SK-N-SH (cell line): ENCODE measurements at regions not wholly inside any gene's neighbourhood (a gene's known extent, or its start where the extent isn't known, plus 50 kb on each side); places are given as distances from the start of the nearest gene placed in this dataset.

Experiments
- CTCF ChIA-PET: fragments of 300-600, 350-600 bp; formaldehyde crosslinking; extraction: SDS; loops from one replicate; lab custom pipeline; 2021; lab: Yijun Ruan, JAX
- POLR2A ChIA-PET: fragments of 350-600 bp; sonication (Branson Sonifier 250); formaldehyde crosslinking; extraction: SDS; loops from one replicate; lab custom pipeline; 2020; ENCODE audit warnings: antibody characterized with exemption, inconsistent platforms; lab: Yijun Ruan, JAX
- DNase-seq: peaks from one replicate; pipeline ENCODE4 v3.0.0; 2012
- H2AFZ ChIP-seq: fragments of 200-600 bp; sonication (generic); 2 replicates; pipeline ENCODE4 v1.8.1; 2016; ENCODE audit warnings: antibody characterized with exemption, mild to moderate bottlenecking, low read depth
- H3F3A ChIP-seq: fragments of 200-600 bp; sonication (generic); replicated peaks from 2 replicates; pipeline ENCODE3; 2016; ENCODE audit warnings: antibody characterized with exemption, mild to moderate bottlenecking; ENCODE audit not compliant: insufficient read depth
- H3K27ac ChIP-seq, 2 experiments: fragments of 200-500 bp in 1 of 2; fragments of 200-600 bp in 1 of 2; sonication (Bioruptor generic) in 1 of 2; sonication (generic), shearing (Covaris generic) in 1 of 2; 2 replicates each; pipeline versions ENCODE4 v1.5.1 to v1.6.1; 2014 to 2016; ENCODE audit warnings: low read depth in 2 of 2, inconsistent platforms in 1 of 2, low read length in 1 of 2, mild to moderate bottlenecking in 1 of 2, mixed read lengths in 1 of 2
- H3K27me3 ChIP-seq: fragments of 200-600 bp; sonication (generic), shearing (Covaris generic); 2 replicates; pipeline ENCODE4 v1.6.1; 2016; ENCODE audit warnings: mixed run types; ENCODE audit not compliant: insufficient read depth
- H3K36me3 ChIP-seq, 2 experiments: fragments of 200-500 bp in 1 of 2; fragments of 200-600 bp in 1 of 2; sonication (Bioruptor generic) in 1 of 2; sonication (generic) in 1 of 2; replicated peaks in 1 of 2; 2 replicates each; pipeline versions ENCODE3 to v1.5.1; 2014 to 2016; ENCODE audit warnings: low read length in 1 of 2, mild to moderate bottlenecking in 1 of 2; ENCODE audit not compliant: insufficient read depth in 2 of 2, control insufficient read depth in 1 of 2
- H3K4me1 ChIP-seq, 2 experiments: fragments of 200-500 bp in 1 of 2; fragments of 200-600 bp in 1 of 2; sonication (Bioruptor generic) in 1 of 2; sonication (generic), shearing (Covaris generic) in 1 of 2; 2 replicates each; pipeline versions ENCODE4 v1.5.1 to v1.6.1; 2014 to 2016; ENCODE audit warnings: low read depth in 1 of 2, low read length in 1 of 2, mixed run types in 1 of 2; ENCODE audit not compliant: insufficient read depth in 2 of 2, control insufficient read depth in 1 of 2
- H3K4me2 ChIP-seq: fragments of 200-600 bp; sonication (generic), shearing (Covaris generic); 2 replicates; pipeline ENCODE4 v1.6.1; 2017; ENCODE audit warnings: mixed run types
- H3K4me3 ChIP-seq, 2 experiments: fragments of 200-500 bp in 1 of 2; fragments of 200-600 bp in 1 of 2; sonication (Bioruptor generic) in 1 of 2; sonication (generic), shearing (Covaris generic) in 1 of 2; 2 replicates each; pipeline versions ENCODE4 v1.5.1 to v1.8.1; 2014 to 2016; ENCODE audit warnings: low read depth in 2 of 2, inconsistent platforms in 1 of 2, low read length in 1 of 2, mild to moderate bottlenecking in 1 of 2, mixed read lengths in 1 of 2, moderate library complexity in 1 of 2
- H3K79me2 ChIP-seq: fragments of 200-600 bp; sonication (generic); 2 replicates; pipeline ENCODE4 v1.8.1; 2017; ENCODE audit warnings: mild to moderate bottlenecking; ENCODE audit not compliant: insufficient read depth
- H3K9ac ChIP-seq: fragments of 200-600 bp; sonication (generic); 2 replicates; pipeline ENCODE4 v1.6.1; 2017; ENCODE audit warnings: mixed run types
- H3K9me2 ChIP-seq: fragments of 200-600 bp; sonication (generic); 2 replicates; pipeline ENCODE4 v1.6.1; 2017; ENCODE audit warnings: mixed run types
- H3K9me3 ChIP-seq: fragments of 200-600 bp; sonication (generic); 2 replicates; pipeline ENCODE4 v1.6.1; 2017; ENCODE audit warnings: mixed run types, mild to moderate bottlenecking, moderate library complexity
- H4K20me1 ChIP-seq: fragments of 200-600 bp; sonication (generic); 2 replicates; pipeline ENCODE4 v1.6.1; 2017; ENCODE audit warnings: mild to moderate bottlenecking, mixed run types; ENCODE audit not compliant: insufficient read depth
- CHD2 ChIP-seq: fragments of 150-350 bp; IDR thresholded peaks from 2 replicates; pipeline ENCODE4 v1.6.1; 2018; ENCODE audit warnings: low read length; ENCODE audit not compliant: partially characterized antibody
- CTCF ChIP-seq: fragments of 200-600 bp; sonication (generic); IDR thresholded peaks from 2 replicates; pipeline ENCODE4 v1.6.1; 2017; ENCODE audit warnings: antibody characterized with exemption, mild to moderate bottlenecking, moderate library complexity
- EZH2phosphoT487 ChIP-seq: fragments of 200-600 bp; sonication (generic); IDR thresholded peaks from 2 replicates; pipeline ENCODE4 v1.6.1; 2017; ENCODE audit warnings: low read depth, mixed run types, mild to moderate bottlenecking, antibody characterized with exemption, moderate library complexity, borderline replicate concordance
- FOSL2 ChIP-seq: IDR thresholded peaks from 2 replicates; pipeline ENCODE4 v1.4.0; 2012; ENCODE audit warnings: low read depth, mild to moderate bottlenecking, moderate library complexity, borderline replicate concordance
- FOXJ3 ChIP-seq: sonication (generic); formaldehyde crosslinking; IDR thresholded peaks from 2 replicates; pipeline ENCODE4 v1.5.1; 2020; ENCODE audit warnings: mild to moderate bottlenecking, missing genetic modification reagents
- FOXM1 ChIP-seq: IDR thresholded peaks from 2 replicates; pipeline ENCODE4 v1.4.0; 2012; ENCODE audit warnings: low read depth, mild to moderate bottlenecking
- GATA2 ChIP-seq: sonication (generic); formaldehyde crosslinking; IDR thresholded peaks from 2 replicates; pipeline ENCODE4 v1.5.0; 2020; ENCODE audit warnings: mild to moderate bottlenecking, missing genetic modification reagents
- IRF3 ChIP-seq: fragments of 150-350 bp; IDR thresholded peaks from 2 replicates; pipeline ENCODE4 v1.6.1; 2016; ENCODE audit warnings: mild to moderate bottlenecking, low read depth, low read length
- MAX ChIP-seq: IDR thresholded peaks from 2 replicates; pipeline ENCODE4 v1.4.0; 2012; ENCODE audit warnings: low read depth
- MEF2A ChIP-seq: IDR thresholded peaks from 2 replicates; pipeline ENCODE4 v1.4.0; 2012; ENCODE audit warnings: low read depth, borderline replicate concordance
- NFIC ChIP-seq: IDR thresholded peaks from 2 replicates; pipeline ENCODE4 v1.4.0; 2012; ENCODE audit warnings: borderline replicate concordance
- NRF1 ChIP-seq: IDR thresholded peaks from 2 replicates; pipeline ENCODE4 v1.6.1; 2012; ENCODE audit warnings: low read depth, mild to moderate bottlenecking, low read length
- PBX3 ChIP-seq: IDR thresholded peaks from 2 replicates; pipeline ENCODE4; 2012
- POLR2AphosphoS5 ChIP-seq: IDR thresholded peaks from 2 replicates; pipeline ENCODE4 v1.6.1; 2012; ENCODE audit warnings: low read depth, low read length
- RAD21 ChIP-seq: IDR thresholded peaks from 2 replicates; pipeline ENCODE4 v1.6.1; 2012; ENCODE audit warnings: mild to moderate bottlenecking, low read length
- REST ChIP-seq: IDR thresholded peaks from 2 replicates; pipeline ENCODE4 v1.6.1; 2012; ENCODE audit warnings: mild to moderate bottlenecking, low read depth, low read length, moderate library complexity
- RFX5 ChIP-seq: IDR thresholded peaks from 2 replicates; pipeline ENCODE4 v1.6.1; 2012; ENCODE audit warnings: mild to moderate bottlenecking, improper control_type of control experiment, low read length
- SIN3A ChIP-seq: IDR thresholded peaks from 2 replicates; pipeline ENCODE4 v1.6.1; 2012; ENCODE audit warnings: low read depth, mild to moderate bottlenecking, low read length, moderate library complexity, borderline replicate concordance
- TEAD4 ChIP-seq: IDR thresholded peaks from 2 replicates; pipeline ENCODE4 v1.4.0; 2012; ENCODE audit warnings: mild to moderate bottlenecking, borderline replicate concordance; ENCODE audit not compliant: insufficient read depth
- USF2 ChIP-seq: fragments of 150-350 bp; IDR thresholded peaks from 2 replicates; pipeline ENCODE4 v1.6.1; 2017; ENCODE audit warnings: antibody characterized with exemption, low read length, low read depth, borderline replicate concordance
- YY1 ChIP-seq: IDR thresholded peaks from 2 replicates; pipeline ENCODE4 v1.4.0; 2012; ENCODE audit warnings: low read depth, mild to moderate bottlenecking
- ZBTB33 ChIP-seq: IDR thresholded peaks from 2 replicates; pipeline ENCODE4 v1.4.0; 2012; ENCODE audit warnings: low read depth, borderline replicate concordance
- WGBS: methylation state at CpG from one replicate; pipeline ENCODE4 v1.1.6; 2017; ENCODE audit warnings: low lambda C conversion rate; 5-methylcytosine and 5-hydroxymethylcytosine counted together

- Histone ChIP-seq H3K4me3 (no peak overlapping the region), H3K4me1 (peaks cover 0 to 6% of the 10 kb centered on the region in 2 experiments; a peak in 3 of 4 replicates), H3K9ac (no peak overlapping the region), H4K20me1 (no peaks in the 10 kb centered on the region), H2AFZ (no peak overlapping the region), H3K9me2 (no peaks in the 10 kb centered on the region), H3K27ac (peak overlapping the region; percentile 16 to 36; a peak in 3 of 4 replicates), H3F3A (no peaks in the 10 kb centered on the region), H3K4me2 (no peak overlapping the region), H3K36me3 (no peaks in the 10 kb centered on the region), H3K79me2 (no peaks in the 10 kb centered on the region), H3K27me3 (no peaks in the 10 kb centered on the region), H3K9me3 (no peaks in the 10 kb centered on the region)
- 7% methylated on average over 2 of the region's 2 CpGs for WGBS
- ChIA-PET CTCF (interaction anchor here (0.9 to 6.2 kb wide), 8 partner anchors 14 to 200 kb away, joined by 3 to 34 read pairs (median 10); no protein-coding TSS in a partner anchor), POLR2A (no interaction called here)
- peak; percentile 22 for DNase-seq
- TF ChIP-seq CHD2 (no peak), EZH2phosphoT487 (no peak), FOXM1 (no peak), FOXJ3 (CRISPR knock-in tag) (no peak), ZBTB33 (no peak), IRF3 (no peak), USF2 (no peak), POLR2AphosphoS5 (peak; percentile 34; the same call in 1 of the 2 replicates), TEAD4 (peak; percentile 58; the same call in 1 of the 2 replicates), REST (peak; percentile 30; the same call in 1 of the 2 replicates), NRF1 (no peak), NFIC (peak; percentile 94), RAD21 (no peak), PBX3 (peak; percentile 86), RFX5 (no peak), YY1 (no peak), SIN3A (0 out of 2 replicates have a peak, but pooled peaks have one; percentile 55), MEF2A (no peak), FOSL2 (peak; percentile 96), CTCF (no peak), MAX (peak; percentile 63; the same call in 1 of the 2 replicates), GATA2 (CRISPR knock-in tag) (no peak)
Measured at GRCh38 chr7:142583446-142583845, 165.8 kb upstream of the PRSS1 start.
